ENCODE measurements at regions not wholly inside any gene's neighbourhood (a gene's known extent, or its start where the extent isn't known, plus 50 kb on each side); places are given as distances from the start of the nearest gene placed in this dataset.
A peak's percentile ranks its signal among the peaks of the same experiment; 100 is the strongest.

GRCh38 chr2:182634386-182634785, 81.7 kb upstream of the DNAJC10 start:
- no peak for TF ChIP-seq CTCF (IDR thresholded peaks at IDR 0.05; ENCODE audit: insufficient read depth, low read depth, low read length)
- DNase-seq (ENCODE audit: low read depth): no peak
- H3K4me3 ChIP-seq (ENCODE audit: low read depth, low read length): no peak overlapping the region

DNA sequence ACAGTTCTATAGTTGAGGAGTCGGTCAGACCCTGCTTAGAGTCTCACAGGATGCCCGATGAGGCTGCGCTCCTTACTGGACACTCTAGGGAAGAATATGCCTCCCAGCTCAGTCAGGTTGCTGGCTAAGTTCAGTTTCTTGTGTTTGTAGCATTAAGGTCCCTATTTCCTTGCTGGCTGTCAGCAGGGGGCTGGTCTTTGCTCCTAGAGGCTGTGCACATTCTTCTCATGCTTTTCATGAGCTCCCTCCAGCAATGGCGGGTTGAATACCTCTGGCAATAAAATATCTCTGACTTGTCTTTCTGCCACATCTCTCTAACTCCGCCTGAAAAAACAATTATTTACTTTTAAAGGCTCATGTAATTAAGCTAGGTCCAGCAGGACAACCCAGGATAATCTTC, 79.4 kb upstream of the DNAJC10 start:
- no peak for TF ChIP-seq CTCF (IDR thresholded peaks at IDR 0.05; ENCODE audit: insufficient read depth, low read depth, low read length)
- DNase-seq (ENCODE audit: low read depth): no peak
- H3K4me3 ChIP-seq (ENCODE audit: low read depth, low read length): no peak overlapping the region

DNA sequence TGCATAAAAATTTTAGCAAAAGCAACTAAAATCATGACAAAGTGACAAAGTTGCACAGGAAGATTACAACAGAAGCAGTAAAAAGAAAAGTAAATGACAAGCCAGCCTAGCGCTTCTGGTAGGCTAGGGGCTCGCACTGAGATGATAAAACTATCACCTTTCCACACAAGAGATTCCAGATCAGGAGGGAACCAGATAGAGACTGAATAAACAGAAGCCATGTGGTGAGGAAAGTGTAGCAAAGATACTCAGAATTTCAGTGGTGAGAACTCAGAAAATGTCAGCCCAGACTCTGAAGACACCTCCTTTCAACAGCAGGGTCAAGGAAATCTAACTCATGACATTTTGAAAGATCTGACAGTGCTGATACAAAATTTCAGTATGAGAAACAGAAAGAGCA, 77.4 kb upstream of the DNAJC10 start:
- TF ChIP-seq CTCF (IDR thresholded peaks at IDR 0.05; ENCODE audit: insufficient read depth, low read depth, low read length): no peak
- DNase-seq (ENCODE audit: low read depth): no peak
- H3K4me3 ChIP-seq (ENCODE audit: low read depth, low read length): no peak overlapping the region

GRCh38 chr2:182639971-182640370, 76.1 kb upstream of the DNAJC10 start:
- no peak overlapping the region for H3K4me3 ChIP-seq (ENCODE audit: low read depth, low read length)
- no peak for DNase-seq (ENCODE audit: low read depth)
- TF ChIP-seq CTCF (IDR thresholded peaks at IDR 0.05; ENCODE audit: insufficient read depth, low read depth, low read length): no peak

DNA sequence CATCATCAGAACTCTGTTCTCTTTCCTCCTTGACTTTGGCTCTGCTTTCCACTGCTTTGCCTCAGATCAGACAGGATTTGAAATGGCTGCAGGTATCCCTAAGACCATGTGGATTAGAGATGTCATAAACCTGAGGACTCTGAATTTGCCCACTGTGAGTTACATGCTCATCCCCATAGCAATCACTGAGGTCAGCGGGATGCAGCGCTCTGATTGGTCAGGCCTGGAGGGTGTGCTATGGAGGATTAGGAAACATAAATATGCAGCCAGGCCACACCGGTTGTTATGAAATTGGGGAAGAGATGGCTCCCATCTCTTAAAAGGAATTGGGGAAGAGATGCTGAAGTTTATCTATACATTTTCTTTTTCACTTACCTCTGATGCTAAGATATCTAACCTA, 73.7 kb upstream of the DNAJC10 start:
- TF ChIP-seq CTCF (IDR thresholded peaks at IDR 0.05; ENCODE audit: insufficient read depth, low read depth, low read length): no peak
- peak; percentile 71 for DNase-seq (ENCODE audit: low read depth)

DNA sequence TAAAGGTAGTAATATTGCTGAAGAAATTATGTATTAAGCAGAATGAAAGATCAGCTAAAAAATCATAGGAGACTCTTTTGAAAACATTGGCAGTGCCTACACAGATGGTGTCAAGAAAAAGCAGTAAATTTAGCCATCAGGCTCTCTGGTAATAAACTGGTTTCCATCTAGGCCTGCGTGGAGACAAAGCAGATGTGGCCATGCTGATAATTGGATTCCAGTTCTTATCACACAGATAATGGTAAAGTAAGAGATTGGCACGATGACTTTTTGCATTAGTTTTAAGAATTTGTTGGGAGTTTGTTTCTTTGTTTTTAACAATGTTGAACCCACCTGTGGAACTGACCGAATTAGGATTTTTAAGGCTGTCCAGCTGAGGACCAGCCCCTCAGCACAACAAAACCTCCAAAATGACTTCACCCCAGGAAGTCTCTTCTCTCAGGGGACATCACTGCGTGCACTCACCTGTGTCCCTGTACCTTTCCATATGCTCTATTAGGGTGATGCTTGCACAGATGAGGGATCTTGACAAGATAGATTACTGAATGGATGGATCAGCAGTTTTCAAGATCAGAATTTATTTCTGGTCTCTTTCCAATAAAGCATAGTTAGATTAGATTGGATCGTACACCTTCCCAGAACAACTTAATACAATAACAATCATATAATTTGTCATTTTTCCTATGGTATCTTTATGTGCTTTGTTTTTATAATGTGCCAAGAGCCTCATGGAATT, 69.1 kb upstream of the DNAJC10 start:
- no peak for TF ChIP-seq CTCF (IDR thresholded peaks at IDR 0.05; ENCODE audit: insufficient read depth, low read depth, low read length)
- DNase-seq (ENCODE audit: low read depth): no peak
- no peak overlapping the region for H3K4me3 ChIP-seq (ENCODE audit: low read depth, low read length)

More for the DNA sequence above, 73.7 kb upstream of the DNAJC10 start:
- no peak overlapping the region for H3K4me3 ChIP-seq (ENCODE audit: low read depth, low read length)

GRCh38 chr2:182647499-182647787, 68.6 kb upstream of the DNAJC10 start:
- DNase-seq (ENCODE audit: low read depth): no peak
- H3K4me3 ChIP-seq (ENCODE audit: low read depth, low read length): no peak overlapping the region
- no peak for TF ChIP-seq CTCF (IDR thresholded peaks at IDR 0.05; ENCODE audit: insufficient read depth, low read depth, low read length)
